Activated B cell treated with CpG ODN at 0.5 μM for 24 hours (primary cell): ENCODE measurements at regions not wholly inside any gene's neighbourhood (a gene's known extent, or its start where the extent isn't known, plus 50 kb on each side); places are given as distances from the start of the nearest gene placed in this dataset.

Source experiments
- ATAC-seq: fragments of 200-7000 bp; cut with Tn5 transposase; one replicate; pipeline ENCODE4 v1.10.0; 2021; ENCODE audit warnings: low read depth, mild to moderate bottlenecking, moderate library complexity
- CTCF ChIA-PET: fragments of 350-600 bp; sonication (Branson Sonifier 250); formaldehyde crosslinking; loops from one replicate; lab custom pipeline; 2021; ENCODE audit warnings: antibody characterized with exemption; lab: Charles Lee
- POLR2A ChIA-PET: fragments of 350-600 bp; sonication (Branson Sonifier 250); formaldehyde crosslinking; loops from one replicate; lab custom pipeline; 2021; ENCODE audit warnings: antibody characterized with exemption; lab: Charles Lee
- DNase-seq: peaks from one replicate; pipeline ENCODE4 v3.0.0; 2022
- H3K27ac Mint-ChIP-seq: one replicate; pipeline ENCODE4 v1.8.0; 2020; ENCODE audit warnings: mixed read lengths
- H3K27me3 Mint-ChIP-seq: one replicate; pipeline ENCODE4 v1.8.0; 2021; ENCODE audit warnings: mixed read lengths
- H3K36me3 Mint-ChIP-seq: one replicate; pipeline ENCODE4 v1.8.0; 2021; ENCODE audit warnings: low read depth, mixed read lengths
- H3K4me1 Mint-ChIP-seq: one replicate; pipeline ENCODE4 v1.8.0; 2021; ENCODE audit warnings: mixed read lengths
- H3K4me3 Mint-ChIP-seq: one replicate; pipeline ENCODE4 v1.8.0; 2020; ENCODE audit warnings: mild to moderate bottlenecking, mixed read lengths
- H3K9me3 Mint-ChIP-seq: one replicate; pipeline ENCODE4 v1.8.0; 2020; ENCODE audit warnings: mixed read lengths
- CTCF ChIP-seq: fragments of 200-600 bp; IDR thresholded peaks from one replicate; pipeline ENCODE4 v1.8.0; 2022; ENCODE audit warnings: antibody characterized with exemption, mild to moderate bottlenecking
- intact Hi-C: fragments of 100-400 bp; cut with micrococcal nuclease; formaldehyde crosslinking; loops from one replicate; pipeline ENCODE4 v1.15.1; 2024

- ChIA-PET POLR2A (no interaction called here), CTCF (no interaction called here)
- H3K36me3 Mint-ChIP-seq: no peaks in the 10 kb centered on the region
- no peaks in the 10 kb centered on the region for H3K4me1 Mint-ChIP-seq
- DNase-seq (no peak), ATAC-seq (no peak)
- H3K27me3 Mint-ChIP-seq: no peaks in the 10 kb centered on the region
- TF ChIP-seq CTCF: no peak
- intact Hi-C loops: no loop called here
- H3K4me3 Mint-ChIP-seq: no peak overlapping the region
- no peaks in the 10 kb centered on the region for H3K9me3 Mint-ChIP-seq
- no peak overlapping the region for H3K27ac Mint-ChIP-seq
Observed at GRCh38 chr10:8211631-8212030, 157.1 kb downstream of the GATA3 start.

- intact Hi-C loops: no loop called here
- ChIA-PET CTCF (no interaction called here), POLR2A (no interaction called here)
- DNase-seq: no peak
- Mint-ChIP-seq H3K4me3 (no peak overlapping the region), H3K36me3 (no peaks in the 10 kb centered on the region), H3K4me1 (no peaks in the 10 kb centered on the region), H3K27ac (no peak overlapping the region), H3K27me3 (no peaks in the 10 kb centered on the region), H3K9me3 (peaks cover under 1% of the 10 kb centered on the region)
- no peak for ATAC-seq
- TF ChIP-seq CTCF: no peak
Observed at GRCh38 chr10:8213735-8214134, 159.2 kb downstream of the GATA3 start.

- no peaks in the 10 kb centered on the region for H3K36me3 Mint-ChIP-seq
- intact Hi-C loops: no loop called here
- ChIA-PET POLR2A (no interaction called here), CTCF (no interaction called here)
- H3K27me3 Mint-ChIP-seq: no peaks in the 10 kb centered on the region
- no peaks in the 10 kb centered on the region for H3K4me1 Mint-ChIP-seq
- no peak for TF ChIP-seq CTCF
- ATAC-seq (no peak), DNase-seq (no peak)
- peaks cover 3% of the 10 kb centered on the region for H3K9me3 Mint-ChIP-seq
- no peak overlapping the region for H3K27ac Mint-ChIP-seq
- no peak overlapping the region for H3K4me3 Mint-ChIP-seq
Observed at GRCh38 chr10:8214587-8214986, 160.1 kb downstream of the GATA3 start.

- intact Hi-C loops: no loop called here
- no peaks in the 10 kb centered on the region for H3K4me1 Mint-ChIP-seq
- no peak for DNase-seq
- H3K9me3 Mint-ChIP-seq: peaks cover 4% of the 10 kb centered on the region
- no peak overlapping the region for H3K4me3 Mint-ChIP-seq
- H3K27me3 Mint-ChIP-seq: no peaks in the 10 kb centered on the region
- no peak for ATAC-seq
- ChIA-PET CTCF (no interaction called here), POLR2A (no interaction called here)
- H3K27ac Mint-ChIP-seq: no peak overlapping the region
- TF ChIP-seq CTCF: no peak
- H3K36me3 Mint-ChIP-seq: no peaks in the 10 kb centered on the region
Observed at GRCh38 chr10:8216893-8217292, 162.4 kb downstream of the GATA3 start.

GRCh38 chr10:8221451-8221850 is 167.0 kb downstream of the GATA3 start:
- intact Hi-C loops: no loop called here
- Mint-ChIP-seq H3K27me3 (no peaks in the 10 kb centered on the region), H3K4me3 (no peak overlapping the region), H3K27ac (no peak overlapping the region), H3K36me3 (no peaks in the 10 kb centered on the region), H3K4me1 (no peaks in the 10 kb centered on the region), H3K9me3 (peaks cover 4% of the 10 kb centered on the region)
- ChIA-PET CTCF (no interaction called here), POLR2A (no interaction called here)
- TF ChIP-seq CTCF: no peak
- ATAC-seq: no peak
- no peak for DNase-seq
